ENCODE measurements at regions not wholly inside any gene's neighbourhood (a gene's known extent, or its start where the extent isn't known, plus 50 kb on each side); places are given as distances from the start of the nearest gene placed in this dataset.

DNA sequence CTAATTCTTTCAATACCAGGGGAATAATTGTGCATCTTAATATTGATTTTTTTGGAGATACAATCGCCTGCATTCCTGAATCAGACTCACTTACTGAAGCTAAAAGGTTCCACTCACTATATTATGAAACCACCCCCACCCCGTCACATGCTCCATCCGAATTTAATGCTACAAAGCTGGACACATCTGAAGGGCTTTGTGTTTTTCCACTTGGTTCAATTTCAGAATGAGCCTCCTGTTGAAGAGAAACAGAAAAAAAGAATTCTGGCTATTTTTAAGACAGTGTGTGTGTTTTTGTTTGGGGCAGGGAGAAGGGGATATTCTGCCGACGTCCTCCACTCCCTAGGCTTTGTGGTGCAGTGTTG, 165.5 kb upstream of the TBX20 start:
- Histone ChIP-seq H3K9me1 (ENCODE audit: insufficient read depth, low read length) (no peaks in the 10 kb centered on the region), H4K20me1 (ENCODE audit: insufficient read depth, low read length) (no peaks in the 10 kb centered on the region), H3K4me1 (ENCODE audit: control insufficient read depth, insufficient read depth, low read length) (no peaks in the 10 kb centered on the region), H2BK120ac (ENCODE audit: low read depth, low read length) (no peak overlapping the region), H3K18ac (ENCODE audit: low read depth, low read length) (no peak overlapping the region), H3K27ac (ENCODE audit: insufficient read depth, low read length) (no peak overlapping the region), H3K56ac (ENCODE audit: extremely low read depth, insufficient read depth, low read length) (no peak overlapping the region), H3K9ac (ENCODE audit: low read depth, low read length) (no peak overlapping the region), H3K79me1 (ENCODE audit: low read depth in 1 of 2, low read length in 2 of 2) (no peaks in the 10 kb centered on the region), H4K8ac (ENCODE audit: low read depth in 2 of 2, low read length in 2 of 2) (no peak overlapping the region), H2BK5ac (ENCODE audit: low read depth, low read length, poor library complexity, severe bottlenecking) (no peak overlapping the region), H3K4me3 (ENCODE audit: insufficient read depth, low read depth, low read length) (no peak overlapping the region), H3K23ac (ENCODE audit: low read depth, low read length) (no peak overlapping the region), H3K4me2 (ENCODE audit: low read depth, low read length) (no peak overlapping the region), H3K36me3 (ENCODE audit: control insufficient read depth, insufficient read depth, low read length) (no peaks in the 10 kb centered on the region), H2BK15ac (ENCODE audit: low read depth, low read length) (no peak overlapping the region), H4K5ac (ENCODE audit: low read depth, low read length) (no peak overlapping the region), H2BK20ac (ENCODE audit: low read depth, low read length) (no peak overlapping the region), H3K4ac (ENCODE audit: low read depth, low read length) (no peak overlapping the region), H2AK5ac (ENCODE audit: low read depth, low read length) (no peak overlapping the region), H2AFZ (replicated peaks; ENCODE audit: low read length, poor library complexity) (no peak overlapping the region), H3K14ac (replicated peaks; ENCODE audit: low read depth, low read length) (no peak overlapping the region), H4K91ac (ENCODE audit: insufficient read depth, low read depth, low read length) (no peak overlapping the region), H3K27me3 (ENCODE audit: control insufficient read depth, insufficient read depth, low read length) (no peaks in the 10 kb centered on the region), H2AK9ac (replicated peaks; ENCODE audit: low read depth, low read length, poor library complexity) (no peak overlapping the region), H3K9me3 (ENCODE audit: control insufficient read depth, insufficient read depth, low read length) (no peaks in the 10 kb centered on the region)
- BruUV-seq (replicated peaks): no TSS peak
- in situ Hi-C loops (cut with MboI; ENCODE audit: low sequenced_read_pairs): no loop called here
- dilution Hi-C loops (cut with HindIII; ENCODE audit: low sequenced_read_pairs, unreplicated experiment): no loop called here
- ATAC-seq (ENCODE audit: low read depth) (no peak), DNase-seq (no peak)
- WGBS, 2 experiments (ENCODE audit: extremely low coverage in 2 of 2, insufficient read length in 1 of 2): no CpG with 5 or more reads among the region's 5 CpGs
- POLR2A ChIA-PET (ENCODE audit: unreplicated experiment): no interaction called here
- CTCF ChIA-PET: interaction anchor here (0.6 kb wide), 1 partner anchor 281 kb away, joined by 4 read pairs; no protein-coding TSS in a partner anchor
- intact Hi-C loops (cut with micrococcal nuclease): no loop called here
- TF ChIP-seq, protein P1, sequence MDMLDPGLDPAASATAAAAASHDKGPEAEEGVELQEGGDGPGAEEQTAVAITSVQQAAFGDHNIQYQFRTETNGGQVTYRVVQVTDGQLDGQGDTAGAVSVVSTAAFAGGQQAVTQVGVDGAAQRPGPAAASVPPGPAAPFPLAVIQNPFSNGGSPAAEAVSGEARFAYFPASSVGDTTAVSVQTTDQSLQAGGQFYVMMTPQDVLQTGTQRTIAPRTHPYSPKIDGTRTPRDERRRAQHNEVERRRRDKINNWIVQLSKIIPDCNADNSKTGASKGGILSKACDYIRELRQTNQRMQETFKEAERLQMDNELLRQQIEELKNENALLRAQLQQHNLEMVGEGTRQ (IDR thresholded peaks at IDR 0.05; ENCODE audit: low read depth, low read length): no peak
- TF ChIP-seq, protein P2, sequence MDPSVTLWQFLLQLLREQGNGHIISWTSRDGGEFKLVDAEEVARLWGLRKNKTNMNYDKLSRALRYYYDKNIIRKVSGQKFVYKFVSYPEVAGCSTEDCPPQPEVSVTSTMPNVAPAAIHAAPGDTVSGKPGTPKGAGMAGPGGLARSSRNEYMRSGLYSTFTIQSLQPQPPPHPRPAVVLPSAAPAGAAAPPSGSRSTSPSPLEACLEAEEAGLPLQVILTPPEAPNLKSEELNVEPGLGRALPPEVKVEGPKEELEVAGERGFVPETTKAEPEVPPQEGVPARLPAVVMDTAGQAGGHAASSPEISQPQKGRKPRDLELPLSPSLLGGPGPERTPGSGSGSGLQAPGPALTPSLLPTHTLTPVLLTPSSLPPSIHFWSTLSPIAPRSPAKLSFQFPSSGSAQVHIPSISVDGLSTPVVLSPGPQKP (IDR thresholded peaks at IDR 0.05; ENCODE audit: borderline replicate concordance, low read depth, low read length): no peak
- TF ChIP-seq MXI1 (IDR thresholded peaks at IDR 0.05; ENCODE audit: borderline replicate concordance, low read depth, low read length) (no peak), BHLHE40 (IDR thresholded peaks at IDR 0.05; ENCODE audit: low read depth, low read length) (no peak), RCOR1 (IDR thresholded peaks at IDR 0.05; ENCODE audit: insufficient replicate concordance, low read length) (no peak), CEBPB (IDR thresholded peaks at IDR 0.05; ENCODE audit: low read depth, low read length) (no peak), FOS (IDR thresholded peaks at IDR 0.05; ENCODE audit: low read depth, low read length) (no peak), RFX5 (IDR thresholded peaks at IDR 0.05; ENCODE audit: low read depth, low read length) (no peak), CHD1 (IDR thresholded peaks at IDR 0.05; ENCODE audit: low read depth, low read length) (no peak), MAZ (IDR thresholded peaks at IDR 0.05; ENCODE audit: borderline replicate concordance, low read depth, low read length) (no peak), SMC3 (IDR thresholded peaks at IDR 0.05; ENCODE audit: low read depth, low read length) (no peak), RAD21 (IDR thresholded peaks at IDR 0.05; ENCODE audit: low read length) (no peak), NFE2L2 (IDR thresholded peaks at IDR 0.05; ENCODE audit: low read depth, low read length) (no peak), POLR2A (IDR thresholded peaks at IDR 0.05; ENCODE audit: low read depth, low read length) (no peak), MAFK (IDR thresholded peaks at IDR 0.05; ENCODE audit: low read depth, low read length) (no peak)
- TF ChIP-seq, protein P3, sequence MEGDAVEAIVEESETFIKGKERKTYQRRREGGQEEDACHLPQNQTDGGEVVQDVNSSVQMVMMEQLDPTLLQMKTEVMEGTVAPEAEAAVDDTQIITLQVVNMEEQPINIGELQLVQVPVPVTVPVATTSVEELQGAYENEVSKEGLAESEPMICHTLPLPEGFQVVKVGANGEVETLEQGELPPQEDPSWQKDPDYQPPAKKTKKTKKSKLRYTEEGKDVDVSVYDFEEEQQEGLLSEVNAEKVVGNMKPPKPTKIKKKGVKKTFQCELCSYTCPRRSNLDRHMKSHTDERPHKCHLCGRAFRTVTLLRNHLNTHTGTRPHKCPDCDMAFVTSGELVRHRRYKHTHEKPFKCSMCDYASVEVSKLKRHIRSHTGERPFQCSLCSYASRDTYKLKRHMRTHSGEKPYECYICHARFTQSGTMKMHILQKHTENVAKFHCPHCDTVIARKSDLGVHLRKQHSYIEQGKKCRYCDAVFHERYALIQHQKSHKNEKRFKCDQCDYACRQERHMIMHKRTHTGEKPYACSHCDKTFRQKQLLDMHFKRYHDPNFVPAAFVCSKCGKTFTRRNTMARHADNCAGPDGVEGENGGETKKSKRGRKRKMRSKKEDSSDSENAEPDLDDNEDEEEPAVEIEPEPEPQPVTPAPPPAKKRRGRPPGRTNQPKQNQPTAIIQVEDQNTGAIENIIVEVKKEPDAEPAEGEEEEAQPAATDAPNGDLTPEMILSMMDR (conservative IDR thresholded peaks at IDR 0.05; ENCODE audit: low read depth, low read length): no peak

Measured in IMR-90 (cell line).